IMR-90 (cell line): ENCODE measurements at regions not wholly inside any gene's neighbourhood (a gene's known extent, or its start where the extent isn't known, plus 50 kb on each side); places are given as distances from the start of the nearest gene placed in this dataset.

Source experiments
- ATAC-seq: fragments of 200-7000 bp; cut with Tn5 transposase; 2 replicates; pipeline ENCODE4 v1.9.1; 2020; ENCODE audit warnings: low read depth, mild to moderate bottlenecking, moderate library complexity
- BruUV-seq: library from RNA; stranded (reverse); fragments of 400-500 nt; replicated peaks from 2 replicates; lab custom pipeline; 2021; lab: Mats Ljungman, UMichigan
- CTCF ChIA-PET: fragments of 300-600 bp; formaldehyde crosslinking; extraction: SDS; loops from one replicate; lab custom pipeline; 2021; ENCODE audit warnings: antibody characterized with exemption; lab: Yijun Ruan, JAX
- POLR2A ChIA-PET: fragments of 300-600 bp; sonication (Branson Sonifier 250); formaldehyde crosslinking; loops from one replicate; lab custom pipeline; 2022; ENCODE audit warnings: antibody characterized with exemption; ENCODE audit not compliant: unreplicated experiment; lab: Charles Lee
- DNase-seq: peaks from one replicate; pipeline ENCODE4 v3.0.0; 2013
- H2AFZ ChIP-seq: replicated peaks from 2 replicates; pipeline ENCODE3; 2013; ENCODE audit warnings: low read length, mild to moderate bottlenecking; ENCODE audit not compliant: poor library complexity
- H2AK5ac ChIP-seq: 2 replicates; pipeline ENCODE4 v1.6.1; 2013; ENCODE audit warnings: low read depth, low read length, inconsistent platforms
- H2AK9ac ChIP-seq: replicated peaks from 2 replicates; pipeline ENCODE3; 2013; ENCODE audit warnings: mild to moderate bottlenecking, low read depth, low read length, moderate library complexity; ENCODE audit not compliant: poor library complexity
- H2BK120ac ChIP-seq: 2 replicates; pipeline ENCODE4 v1.6.1; 2013; ENCODE audit warnings: low read depth, low read length, inconsistent platforms
- H2BK15ac ChIP-seq: 3 replicates; pipeline ENCODE4 v1.6.1; 2013; ENCODE audit warnings: low read depth, low read length, inconsistent platforms
- H2BK20ac ChIP-seq: 2 replicates; pipeline ENCODE4 v1.6.1; 2013; ENCODE audit warnings: low read depth, mild to moderate bottlenecking, inconsistent platforms, low read length, moderate library complexity
- H2BK5ac ChIP-seq: 2 replicates; pipeline ENCODE4 v1.6.1; 2013; ENCODE audit warnings: mild to moderate bottlenecking, low read depth, low read length, inconsistent platforms; ENCODE audit not compliant: poor library complexity, severe bottlenecking
- H3K14ac ChIP-seq: replicated peaks from 2 replicates; pipeline ENCODE4 v1.6.1; 2013; ENCODE audit warnings: low read depth, low read length, inconsistent platforms
- H3K18ac ChIP-seq: 2 replicates; pipeline ENCODE4 v1.6.1; 2013; ENCODE audit warnings: low read depth, low read length, control low read depth
- H3K23ac ChIP-seq: 2 replicates; pipeline ENCODE4 v1.6.1; 2013; ENCODE audit warnings: low read depth, low read length, inconsistent platforms
- H3K27ac ChIP-seq: 2 replicates; pipeline ENCODE4 v1.5.1; 2013; ENCODE audit warnings: mild to moderate bottlenecking, control low read depth, low read length; ENCODE audit not compliant: insufficient read depth
- H3K27me3 ChIP-seq: 2 replicates; pipeline ENCODE4 v1.6.1; 2013; ENCODE audit warnings: low read length; ENCODE audit not compliant: control insufficient read depth, insufficient read depth
- H3K36me3 ChIP-seq: 2 replicates; pipeline ENCODE4 v1.6.1; 2013; ENCODE audit warnings: low read length, mixed read lengths; ENCODE audit not compliant: control insufficient read depth, insufficient read depth
- H3K4ac ChIP-seq: 2 replicates; pipeline ENCODE4 v1.6.1; 2013; ENCODE audit warnings: low read depth, low read length, inconsistent platforms
- H3K4me1 ChIP-seq: 2 replicates; pipeline ENCODE4 v1.6.1; 2013; ENCODE audit warnings: low read length, mixed read lengths; ENCODE audit not compliant: control insufficient read depth, insufficient read depth
- H3K4me2 ChIP-seq: 2 replicates; pipeline ENCODE4 v1.6.1; 2013; ENCODE audit warnings: low read depth, mild to moderate bottlenecking, control low read depth, low read length, moderate library complexity
- H3K4me3 ChIP-seq: 2 replicates; pipeline ENCODE4 v1.5.1; 2013; ENCODE audit warnings: low read depth, mild to moderate bottlenecking, control low read depth, low read length, moderate library complexity; ENCODE audit not compliant: insufficient read depth
- H3K56ac ChIP-seq: 2 replicates; pipeline ENCODE4 v1.6.1; 2013; ENCODE audit warnings: low read length, inconsistent platforms; ENCODE audit not compliant: insufficient read depth; ENCODE audit errors: extremely low read depth
- H3K79me1 ChIP-seq, 2 experiments: 2 replicates each; pipeline ENCODE4 v1.6.1; 2013; ENCODE audit warnings: low read length in 2 of 2, inconsistent platforms in 1 of 2, low read depth in 1 of 2
- H3K9ac ChIP-seq: 2 replicates; pipeline ENCODE4 v1.6.1; 2013; ENCODE audit warnings: low read depth, low read length, control low read depth
- H3K9me1 ChIP-seq: 2 replicates; pipeline ENCODE4 v1.6.1; 2013; ENCODE audit warnings: low read length, inconsistent platforms; ENCODE audit not compliant: insufficient read depth
- H3K9me3 ChIP-seq: 2 replicates; pipeline ENCODE4 v1.6.1; 2013; ENCODE audit warnings: low read length; ENCODE audit not compliant: control insufficient read depth, insufficient read depth
- H4K20me1 ChIP-seq: 2 replicates; pipeline ENCODE4 v1.6.1; 2013; ENCODE audit warnings: low read length, inconsistent platforms; ENCODE audit not compliant: insufficient read depth
- H4K5ac ChIP-seq: 2 replicates; pipeline ENCODE4 v1.6.1; 2013; ENCODE audit warnings: mild to moderate bottlenecking, low read depth, low read length, control low read depth
- H4K8ac ChIP-seq, 2 experiments: 2 replicates each; pipeline ENCODE4 v1.6.1; 2013; ENCODE audit warnings: low read depth in 2 of 2, low read length in 2 of 2, control low read depth in 1 of 2, inconsistent platforms in 1 of 2
- H4K91ac ChIP-seq: 2 replicates; pipeline ENCODE4 v1.6.1; 2013; ENCODE audit warnings: low read depth, low read length, inconsistent platforms; ENCODE audit not compliant: insufficient read depth
- BHLHE40 ChIP-seq: fragments of 150-350 bp; IDR thresholded peaks from 2 replicates; pipeline ENCODE4 v1.6.1; 2016; ENCODE audit warnings: mild to moderate bottlenecking, low read depth, low read length
- CEBPB ChIP-seq: IDR thresholded peaks from 2 replicates; pipeline ENCODE4 v1.6.1; 2012; ENCODE audit warnings: low read depth, low read length, improper control_type of control experiment
- CHD1 ChIP-seq: IDR thresholded peaks from 2 replicates; pipeline ENCODE4 v1.6.1; 2012; ENCODE audit warnings: low read depth, low read length, improper control_type of control experiment
- FOS ChIP-seq: fragments of 150-350 bp; IDR thresholded peaks from 2 replicates; pipeline ENCODE4 v1.6.1; 2016; ENCODE audit warnings: low read depth, low read length
- MAFK ChIP-seq: IDR thresholded peaks from 2 replicates; pipeline ENCODE4 v1.6.1; 2012; ENCODE audit warnings: low read depth, low read length, improper control_type of control experiment
- MAZ ChIP-seq: IDR thresholded peaks from 2 replicates; pipeline ENCODE4 v1.6.1; 2012; ENCODE audit warnings: low read depth, mild to moderate bottlenecking, low read length, improper control_type of control experiment, moderate library complexity, borderline replicate concordance
- MXI1 ChIP-seq: IDR thresholded peaks from 2 replicates; pipeline ENCODE4 v1.6.1; 2012; ENCODE audit warnings: low read depth, mild to moderate bottlenecking, low read length, moderate library complexity, borderline replicate concordance
- NFE2L2 ChIP-seq: fragments of 150-350 bp; IDR thresholded peaks from 2 replicates; pipeline ENCODE4 v1.6.1; 2016; ENCODE audit warnings: low read depth, mild to moderate bottlenecking, low read length
- POLR2A ChIP-seq: IDR thresholded peaks from 2 replicates; pipeline ENCODE4 v1.6.1; 2012; ENCODE audit warnings: mild to moderate bottlenecking, low read depth, low read length
- RAD21 ChIP-seq: IDR thresholded peaks from 2 replicates; pipeline ENCODE4 v1.6.1; 2012; ENCODE audit warnings: low read length, improper control_type of control experiment
- RCOR1 ChIP-seq: IDR thresholded peaks from 2 replicates; pipeline ENCODE4 v1.6.1; 2012; ENCODE audit warnings: mild to moderate bottlenecking, low read length, improper control_type of control experiment; ENCODE audit not compliant: insufficient replicate concordance
- RFX5 ChIP-seq: IDR thresholded peaks from 2 replicates; pipeline ENCODE4 v1.8.0; 2012; ENCODE audit warnings: low read depth, mild to moderate bottlenecking, low read length, moderate library complexity
- SMC3 ChIP-seq: fragments of 150-350 bp; IDR thresholded peaks from 2 replicates; pipeline ENCODE4 v1.6.1; 2016; ENCODE audit warnings: low read depth, mild to moderate bottlenecking, antibody characterized with exemption, low read length, moderate library complexity
- WGBS, 2 experiments: methylation state at CpG; one replicate each; pipeline versions ENCODE4 v1.1.5 to v1.1.7; 2013; ENCODE audit warnings: missing lambda C conversion rate in 2 of 2; ENCODE audit not compliant: insufficient read length in 1 of 2; ENCODE audit errors: extremely low coverage in 2 of 2; 5-methylcytosine and 5-hydroxymethylcytosine counted together
- dilution Hi-C: fragments of 300-500 bp; cut with HindIII; formaldehyde crosslinking; loops from one replicate; pipeline ENCODE4 v1.14.3; 2018; ENCODE audit warnings: low sequenced_read_pairs; ENCODE audit not compliant: unreplicated experiment
- in situ Hi-C: fragments of 300-500 bp; cut with MboI; formaldehyde crosslinking; loops from 3 replicates; pipeline ENCODE4 v1.14.3; 2019; ENCODE audit warnings: low sequenced_read_pairs, inconsistent platforms, mixed read lengths
- intact Hi-C: fragments of 100-400 bp; cut with micrococcal nuclease; formaldehyde crosslinking; loops from 2 replicates; pipeline ENCODE4 v1.10.0; 2022
- TF ChIP-seq, protein P1 (sequence below): fragments of 150-350 bp; IDR thresholded peaks from 2 replicates; pipeline ENCODE4 v1.6.1; 2016; ENCODE audit warnings: low read depth, mild to moderate bottlenecking, low read length, moderate library complexity, borderline replicate concordance
- TF ChIP-seq, protein P2 (sequence below): fragments of 150-350 bp; IDR thresholded peaks from 2 replicates; pipeline ENCODE4 v1.6.1; 2017; ENCODE audit warnings: mild to moderate bottlenecking, antibody characterized with exemption, low read length, low read depth
- TF ChIP-seq, protein P3 (sequence below): conservative IDR thresholded peaks from 2 replicates; pipeline ENCODE4 v1.5.1; 2012; ENCODE audit warnings: mild to moderate bottlenecking, low read depth, low read length, improper control_type of control experiment

DNA sequence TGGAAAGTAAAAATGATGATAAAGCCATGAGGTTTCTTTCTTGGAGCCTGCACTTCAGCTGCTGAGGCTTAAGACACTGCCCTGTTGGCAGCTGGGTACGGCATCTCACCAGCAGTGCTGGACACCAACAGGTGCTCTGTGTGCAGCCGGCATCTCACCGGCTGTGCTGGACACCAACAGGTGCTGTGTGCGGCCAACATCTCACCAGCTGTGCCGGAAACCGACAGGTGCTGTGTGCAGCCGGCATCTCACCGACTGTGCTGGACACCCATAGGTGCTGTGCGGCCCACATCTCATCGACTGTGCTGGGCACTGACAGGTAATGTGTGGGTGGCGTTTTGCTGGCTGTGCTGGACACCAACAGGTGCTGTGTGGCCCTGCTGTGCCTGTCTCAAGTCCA is 190.8 kb downstream of the TMEM18 start:
- dilution Hi-C loops, result no loop called here
- H3K18ac ChIP-seq, result no peak overlapping the region
- no peaks in the 10 kb centered on the region for H3K79me1 ChIP-seq
- no peak overlapping the region for H3K4me3 ChIP-seq
- no peak overlapping the region for H2BK120ac ChIP-seq
- no peak for DNase-seq
- in situ Hi-C loops, result no loop called here
- H2BK20ac ChIP-seq, result no peak overlapping the region
- TF ChIP-seq RAD21 (no peak), NFE2L2 (no peak), SMC3 (no peak), FOS (no peak), BHLHE40 (no peak), MAFK (no peak), RFX5 (no peak), RCOR1 (no peak), MAZ (no peak), POLR2A (no peak), CEBPB (no peak), MXI1 (no peak), CHD1 (no peak)
- TF ChIP-seq, protein P1, sequence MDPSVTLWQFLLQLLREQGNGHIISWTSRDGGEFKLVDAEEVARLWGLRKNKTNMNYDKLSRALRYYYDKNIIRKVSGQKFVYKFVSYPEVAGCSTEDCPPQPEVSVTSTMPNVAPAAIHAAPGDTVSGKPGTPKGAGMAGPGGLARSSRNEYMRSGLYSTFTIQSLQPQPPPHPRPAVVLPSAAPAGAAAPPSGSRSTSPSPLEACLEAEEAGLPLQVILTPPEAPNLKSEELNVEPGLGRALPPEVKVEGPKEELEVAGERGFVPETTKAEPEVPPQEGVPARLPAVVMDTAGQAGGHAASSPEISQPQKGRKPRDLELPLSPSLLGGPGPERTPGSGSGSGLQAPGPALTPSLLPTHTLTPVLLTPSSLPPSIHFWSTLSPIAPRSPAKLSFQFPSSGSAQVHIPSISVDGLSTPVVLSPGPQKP, result no peak
- TF ChIP-seq, protein P2, sequence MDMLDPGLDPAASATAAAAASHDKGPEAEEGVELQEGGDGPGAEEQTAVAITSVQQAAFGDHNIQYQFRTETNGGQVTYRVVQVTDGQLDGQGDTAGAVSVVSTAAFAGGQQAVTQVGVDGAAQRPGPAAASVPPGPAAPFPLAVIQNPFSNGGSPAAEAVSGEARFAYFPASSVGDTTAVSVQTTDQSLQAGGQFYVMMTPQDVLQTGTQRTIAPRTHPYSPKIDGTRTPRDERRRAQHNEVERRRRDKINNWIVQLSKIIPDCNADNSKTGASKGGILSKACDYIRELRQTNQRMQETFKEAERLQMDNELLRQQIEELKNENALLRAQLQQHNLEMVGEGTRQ, result no peak
- TF ChIP-seq, protein P3, sequence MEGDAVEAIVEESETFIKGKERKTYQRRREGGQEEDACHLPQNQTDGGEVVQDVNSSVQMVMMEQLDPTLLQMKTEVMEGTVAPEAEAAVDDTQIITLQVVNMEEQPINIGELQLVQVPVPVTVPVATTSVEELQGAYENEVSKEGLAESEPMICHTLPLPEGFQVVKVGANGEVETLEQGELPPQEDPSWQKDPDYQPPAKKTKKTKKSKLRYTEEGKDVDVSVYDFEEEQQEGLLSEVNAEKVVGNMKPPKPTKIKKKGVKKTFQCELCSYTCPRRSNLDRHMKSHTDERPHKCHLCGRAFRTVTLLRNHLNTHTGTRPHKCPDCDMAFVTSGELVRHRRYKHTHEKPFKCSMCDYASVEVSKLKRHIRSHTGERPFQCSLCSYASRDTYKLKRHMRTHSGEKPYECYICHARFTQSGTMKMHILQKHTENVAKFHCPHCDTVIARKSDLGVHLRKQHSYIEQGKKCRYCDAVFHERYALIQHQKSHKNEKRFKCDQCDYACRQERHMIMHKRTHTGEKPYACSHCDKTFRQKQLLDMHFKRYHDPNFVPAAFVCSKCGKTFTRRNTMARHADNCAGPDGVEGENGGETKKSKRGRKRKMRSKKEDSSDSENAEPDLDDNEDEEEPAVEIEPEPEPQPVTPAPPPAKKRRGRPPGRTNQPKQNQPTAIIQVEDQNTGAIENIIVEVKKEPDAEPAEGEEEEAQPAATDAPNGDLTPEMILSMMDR, result no peak
- H2AFZ ChIP-seq, result no peak overlapping the region
- intact Hi-C loops, result no loop called here
- no TSS peak for BruUV-seq
- ChIA-PET POLR2A (no interaction called here), CTCF (no interaction called here)
- no peak overlapping the region for H3K23ac ChIP-seq
- no peak overlapping the region for H2BK5ac ChIP-seq
- H3K4me2 ChIP-seq, result no peak overlapping the region
- no peak overlapping the region for H3K56ac ChIP-seq
- no peaks in the 10 kb centered on the region for H4K20me1 ChIP-seq
- no peak overlapping the region for H2BK15ac ChIP-seq
- no peaks in the 10 kb centered on the region for H3K4me1 ChIP-seq
- H2AK5ac ChIP-seq, result no peak overlapping the region
- H4K8ac ChIP-seq, result no peak overlapping the region
- no peak overlapping the region for H2AK9ac ChIP-seq
- H4K91ac ChIP-seq, result no peak overlapping the region
- H3K9ac ChIP-seq, result no peak overlapping the region
- no peaks in the 10 kb centered on the region for H3K27me3 ChIP-seq
- WGBS, 2 experiments, result 75% methylated on average over 1 of the region's 11 CpGs; no CpG with 5 or more reads in 1 of the 2 experiments
- H3K9me3 ChIP-seq, result peaks cover 41% of the 10 kb centered on the region
- no peaks in the 10 kb centered on the region for H3K9me1 ChIP-seq
- no peak for ATAC-seq
- H3K27ac ChIP-seq, result no peak overlapping the region
- no peaks in the 10 kb centered on the region for H3K36me3 ChIP-seq
- H3K14ac ChIP-seq, result no peak overlapping the region
- no peak overlapping the region for H3K4ac ChIP-seq
- no peak overlapping the region for H4K5ac ChIP-seq
